ENCODE measurements at regions not wholly inside any gene's neighbourhood (a gene's known extent, or its start where the extent isn't known, plus 50 kb on each side); places are given as distances from the start of the nearest gene placed in this dataset.

GRCh38 chr3:116947809-116948208, 238.2 kb downstream of the TUSC7 start:
- DNase-seq (ENCODE audit: low spot score in 2 of 2) (no peak), ATAC-seq (no peak)
- Mint-ChIP-seq H3K9me3 (peaks cover 0 to 16% of the 10 kb centered on the region in 2 donors), H3K27ac (no peak overlapping the region), H3K36me3 (no peaks in the 10 kb centered on the region)

- Mint-ChIP-seq H3K36me3 (no peaks in the 10 kb centered on the region), H3K9me3 (peaks cover 0 to 12% of the 10 kb centered on the region in 2 donors), H3K27ac (no peak overlapping the region)
- no peak for ATAC-seq
- DNase-seq (ENCODE audit: low spot score in 2 of 2) = no peak
These were observed 240.9 kb downstream of the TUSC7 start for GRCh38 chr3:116950301-116951055.

- H3K36me3 Mint-ChIP-seq = no peaks in the 10 kb centered on the region
- ATAC-seq = no peak
- H3K27ac Mint-ChIP-seq = no peak overlapping the region
- peaks cover 0 to 16% of the 10 kb centered on the region in 2 donors for H3K9me3 Mint-ChIP-seq
- DNase-seq (ENCODE audit: low spot score in 2 of 2) = no peak
These were observed 242.0 kb downstream of the TUSC7 start for GRCh38 chr3:116951610-116952009.

- H3K9me3 Mint-ChIP-seq = peaks cover 9 to 15% of the 10 kb centered on the region in 2 donors
- DNase-seq (ENCODE audit: low spot score in 2 of 2) (no peak), ATAC-seq (no peak)
- H3K36me3 Mint-ChIP-seq = no peaks in the 10 kb centered on the region
- H3K27ac Mint-ChIP-seq = no peak overlapping the region
These were observed 248.7 kb downstream of the TUSC7 start for GRCh38 chr3:116958291-116958690.

GRCh38 chr3:116961106-116961505, 251.5 kb downstream of the TUSC7 start:
- no peak overlapping the region for H3K27ac Mint-ChIP-seq
- ATAC-seq (no peak), DNase-seq (ENCODE audit: low spot score in 2 of 2) (no peak)
- no peaks in the 10 kb centered on the region for H3K36me3 Mint-ChIP-seq
- H3K9me3 Mint-ChIP-seq = peaks cover 14 to 15% of the 10 kb centered on the region in 2 donors

GRCh38 chr3:116963802-116964201, 254.2 kb downstream of the TUSC7 start:
- Mint-ChIP-seq H3K27ac (no peak overlapping the region), H3K9me3 (peaks cover 12 to 13% of the 10 kb centered on the region in 2 donors), H3K36me3 (no peaks in the 10 kb centered on the region)
- DNase-seq (ENCODE audit: low spot score in 2 of 2) (no peak), ATAC-seq (no peak)

- DNase-seq (ENCODE audit: low spot score in 2 of 2) = no peak
- ATAC-seq = no peak
- no peaks in the 10 kb centered on the region for H3K36me3 Mint-ChIP-seq
- no peak overlapping the region for H3K27ac Mint-ChIP-seq
- H3K9me3 Mint-ChIP-seq = peaks cover 13 to 14% of the 10 kb centered on the region in 2 donors
These were observed 257.1 kb downstream of the TUSC7 start for GRCh38 chr3:116966649-116967048.

GRCh38 chr3:116969135-116969534, 259.6 kb downstream of the TUSC7 start:
- peaks cover 9 to 14% of the 10 kb centered on the region in 2 donors for H3K9me3 Mint-ChIP-seq
- H3K27ac Mint-ChIP-seq = no peak overlapping the region
- DNase-seq (ENCODE audit: low spot score in 2 of 2) (no peak), ATAC-seq (no peak)
- no peaks in the 10 kb centered on the region for H3K36me3 Mint-ChIP-seq

GRCh38 chr3:116969646-116970045, 260.1 kb downstream of the TUSC7 start:
- no peak overlapping the region for H3K27ac Mint-ChIP-seq
- DNase-seq (ENCODE audit: low spot score in 2 of 2) = no peak
- ATAC-seq = no peak

GRCh38 chr3:116971531-116971930, 262.0 kb downstream of the TUSC7 start:
- peaks cover 4 to 13% of the 10 kb centered on the region in 2 donors for H3K9me3 Mint-ChIP-seq

More at GRCh38 chr3:116969646-116970045, 260.1 kb downstream of the TUSC7 start:
- Mint-ChIP-seq H3K9me3 (peaks cover 4 to 10% of the 10 kb centered on the region in 2 donors), H3K36me3 (no peaks in the 10 kb centered on the region)

GRCh38 chr3:116974702-116975101, 265.1 kb downstream of the TUSC7 start:
- no peaks in the 10 kb centered on the region for H3K36me3 Mint-ChIP-seq
- H3K9me3 Mint-ChIP-seq = peaks cover 0 to 4% of the 10 kb centered on the region in 2 donors
- DNase-seq (ENCODE audit: low spot score in 2 of 2) (no peak), ATAC-seq (no peak)
- no peak overlapping the region for H3K27ac Mint-ChIP-seq

More at GRCh38 chr3:116971531-116971930, 262.0 kb downstream of the TUSC7 start:
- no peaks in the 10 kb centered on the region for H3K36me3 Mint-ChIP-seq
- DNase-seq (ENCODE audit: low spot score in 2 of 2) (no peak), ATAC-seq (no peak)
- H3K27ac Mint-ChIP-seq = no peak overlapping the region

- Mint-ChIP-seq H3K27ac (no peak overlapping the region), H3K9me3 (peaks cover 4 to 5% of the 10 kb centered on the region in 2 donors), H3K36me3 (no peaks in the 10 kb centered on the region)
- no peak for ATAC-seq
- DNase-seq (ENCODE audit: low spot score in 2 of 2) = no peak
These were observed 267.9 kb downstream of the TUSC7 start for GRCh38 chr3:116977441-116977840.

GRCh38 chr3:116980099-116980498, 270.5 kb downstream of the TUSC7 start:
- Mint-ChIP-seq H3K27ac (no peak overlapping the region), H3K36me3 (no peaks in the 10 kb centered on the region), H3K9me3 (peaks cover 8 to 10% of the 10 kb centered on the region in 2 donors)
- DNase-seq (ENCODE audit: low spot score in 2 of 2) = no peak
- ATAC-seq = no peak

GRCh38 chr3:116981089-116981488, 271.5 kb downstream of the TUSC7 start:
- ATAC-seq = no peak
- no peak for DNase-seq (ENCODE audit: low spot score in 2 of 2)
- Mint-ChIP-seq H3K27ac (no peak overlapping the region), H3K36me3 (no peaks in the 10 kb centered on the region), H3K9me3 (peaks cover 7 to 10% of the 10 kb centered on the region in 2 donors)

- ATAC-seq (no peak), DNase-seq (ENCODE audit: low spot score in 2 of 2) (no peak)
- Mint-ChIP-seq H3K36me3 (no peaks in the 10 kb centered on the region), H3K27ac (no peak overlapping the region), H3K9me3 (peaks cover 5 to 10% of the 10 kb centered on the region in 2 donors)
These were observed 274.7 kb downstream of the TUSC7 start for GRCh38 chr3:116984301-116984700.

GRCh38 chr3:116994351-116994879, 284.8 kb downstream of the TUSC7 start:
- peaks cover 0 to 4% of the 10 kb centered on the region in 2 donors for H3K9me3 Mint-ChIP-seq
- no peak overlapping the region for H3K27ac Mint-ChIP-seq
- H3K36me3 Mint-ChIP-seq = no peaks in the 10 kb centered on the region
- no peak for ATAC-seq
- DNase-seq (ENCODE audit: low spot score in 2 of 2) = no peak

- Mint-ChIP-seq H3K36me3 (no peaks in the 10 kb centered on the region), H3K27ac (no peak overlapping the region), H3K9me3 (no peaks in the 10 kb centered on the region)
- DNase-seq (ENCODE audit: low spot score in 2 of 2) (no peak), ATAC-seq (no peak)
These were observed 293.9 kb downstream of the TUSC7 start for GRCh38 chr3:117003501-117003900.

GRCh38 chr3:117005274-117005673, 295.7 kb downstream of the TUSC7 start:
- Mint-ChIP-seq H3K36me3 (no peaks in the 10 kb centered on the region), H3K27ac (no peak overlapping the region), H3K9me3 (no peaks in the 10 kb centered on the region)
- no peak for ATAC-seq
- no peak for DNase-seq (ENCODE audit: low spot score in 2 of 2)

All from activated naive CD4-positive, alpha-beta T cell treated with anti-CD3 and anti-CD28 coated beads, Interleukin-2, amount 50 U/mL, for 72 hours (primary cell).